Neural crest cell (in vitro differentiated cells): ENCODE measurements at regions not wholly inside any gene's neighbourhood (a gene's known extent, or its start where the extent isn't known, plus 50 kb on each side); places are given as distances from the start of the nearest gene placed in this dataset.

ENCODE experiments used
- DNase-seq: peaks from one replicate; pipeline ENCODE4 v3.0.0; 2021; ENCODE audit warnings: low read depth, mixed read lengths, low spot score
- H3K27ac Mint-ChIP-seq: one replicate; pipeline ENCODE4 v1.8.0; 2021; ENCODE audit warnings: mild to moderate bottlenecking, mixed read lengths; ENCODE audit not compliant: unreplicated experiment
- H3K27me3 Mint-ChIP-seq: 2 replicates; pipeline ENCODE4 v1.8.0; 2021; ENCODE audit warnings: low read depth, mild to moderate bottlenecking, mixed read lengths
- H3K36me3 Mint-ChIP-seq: 2 replicates; pipeline ENCODE4 v1.8.0; 2021; ENCODE audit warnings: low read depth, mild to moderate bottlenecking, mixed read lengths
- H3K4me1 Mint-ChIP-seq: 2 replicates; pipeline ENCODE4 v1.8.0; 2021; ENCODE audit warnings: mixed read lengths
- H3K4me3 Mint-ChIP-seq: one replicate; pipeline ENCODE4 v1.8.0; 2021; ENCODE audit warnings: mild to moderate bottlenecking, mixed read lengths
- H3K9me3 Mint-ChIP-seq: 2 replicates; pipeline ENCODE4 v1.8.0; 2021; ENCODE audit warnings: mixed read lengths
- CTCF ChIP-seq: fragments of 200-600 bp; sonication (generic); conservative IDR thresholded peaks from 2 replicates; pipeline ENCODE4 v1.5.0; 2021; ENCODE audit warnings: antibody characterized with exemption, mild to moderate bottlenecking

DNA sequence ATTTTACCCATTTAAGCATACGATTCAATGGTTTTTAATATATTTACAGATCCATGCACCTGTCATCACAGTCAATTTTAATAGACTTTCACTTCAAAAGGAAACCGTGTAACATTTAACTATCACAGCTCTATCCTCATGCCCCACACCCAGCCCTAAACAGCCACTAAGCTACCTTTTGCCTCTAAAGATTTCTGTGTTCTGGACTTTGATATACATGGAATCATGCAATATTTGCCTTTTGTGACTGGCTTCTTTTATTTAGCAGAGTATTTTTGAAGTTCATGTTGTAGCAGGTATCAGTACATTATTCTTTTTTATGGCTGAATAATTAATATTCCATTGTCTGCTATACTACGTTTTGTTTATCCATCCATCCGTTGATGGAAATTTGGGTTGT lies 50.3 kb upstream of the STX16 start:
- no peak for TF ChIP-seq CTCF
- Mint-ChIP-seq H3K27ac (no peak overlapping the region), H3K4me1 (peaks cover 24% of the 10 kb centered on the region), H3K9me3 (peaks cover 2% of the 10 kb centered on the region), H3K27me3 (no peaks in the 10 kb centered on the region), H3K4me3 (no peak overlapping the region), H3K36me3 (no peaks in the 10 kb centered on the region)
- no peak for DNase-seq

GRCh38 chr20:58599966-58600365 lies 51.1 kb upstream of the STX16 start:
- Mint-ChIP-seq H3K9me3 (peaks cover 2% of the 10 kb centered on the region), H3K4me3 (no peak overlapping the region), H3K27me3 (no peaks in the 10 kb centered on the region), H3K27ac (no peak overlapping the region), H3K36me3 (no peaks in the 10 kb centered on the region), H3K4me1 (peaks cover 24% of the 10 kb centered on the region)
- no peak for TF ChIP-seq CTCF
- no peak for DNase-seq

DNA sequence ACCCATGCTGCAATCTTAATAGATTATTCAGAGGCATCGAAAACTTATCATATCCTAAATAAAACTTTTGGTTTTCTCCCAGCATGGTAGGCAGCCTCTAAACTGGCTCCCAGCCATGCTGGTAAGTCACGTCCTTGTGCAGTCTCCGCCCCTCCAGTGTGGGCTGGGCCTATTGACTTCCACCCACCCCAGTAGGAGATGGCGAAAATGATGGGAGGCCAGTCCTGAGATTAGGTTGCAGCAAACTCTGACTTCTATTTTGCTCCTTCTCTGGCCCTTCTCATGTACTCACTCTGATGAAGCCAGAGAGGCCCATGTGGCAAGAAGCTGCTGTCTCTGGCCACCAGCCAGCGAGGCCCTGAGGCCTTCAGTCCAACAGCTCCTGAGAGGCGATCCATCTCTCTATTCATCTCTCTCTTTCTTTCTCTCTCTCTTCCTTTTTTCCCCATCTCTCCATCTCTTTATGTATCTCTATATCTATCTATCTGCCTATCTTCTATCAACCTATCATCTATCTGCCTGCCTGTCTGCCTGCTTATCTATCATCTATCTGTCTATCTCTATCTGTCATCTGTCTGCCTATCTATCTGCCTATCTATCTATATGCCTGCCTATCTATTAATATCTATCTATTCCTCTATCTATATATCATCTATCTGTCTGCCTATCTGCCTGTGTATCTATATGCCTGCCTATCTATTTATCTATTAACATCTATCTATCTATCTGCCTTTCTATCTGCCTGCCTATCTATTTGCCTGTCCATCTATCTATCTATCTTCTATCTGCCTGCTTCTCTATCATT lies 52.7 kb upstream of the STX16 start:
- no peak overlapping the region for H3K27ac Mint-ChIP-seq
- TF ChIP-seq CTCF: no peak
- H3K27me3 Mint-ChIP-seq: peaks cover 3% of the 10 kb centered on the region
- DNase-seq: no peak
- H3K36me3 Mint-ChIP-seq: no peaks in the 10 kb centered on the region
- no peak overlapping the region for H3K4me3 Mint-ChIP-seq
- peaks cover 35% of the 10 kb centered on the region for H3K4me1 Mint-ChIP-seq
- peaks cover 2% of the 10 kb centered on the region for H3K9me3 Mint-ChIP-seq

GRCh38 chr20:58597249-58597891 lies 53.7 kb upstream of the STX16 start:
- Mint-ChIP-seq H3K27ac (peak overlapping the region; percentile 16), H3K4me3 (no peak overlapping the region), H3K9me3 (peaks cover 2% of the 10 kb centered on the region), H3K4me1 (peaks cover 38% of the 10 kb centered on the region), H3K36me3 (no peaks in the 10 kb centered on the region), H3K27me3 (peaks cover 10% of the 10 kb centered on the region)
- no peak for DNase-seq
- no peak for TF ChIP-seq CTCF

DNA sequence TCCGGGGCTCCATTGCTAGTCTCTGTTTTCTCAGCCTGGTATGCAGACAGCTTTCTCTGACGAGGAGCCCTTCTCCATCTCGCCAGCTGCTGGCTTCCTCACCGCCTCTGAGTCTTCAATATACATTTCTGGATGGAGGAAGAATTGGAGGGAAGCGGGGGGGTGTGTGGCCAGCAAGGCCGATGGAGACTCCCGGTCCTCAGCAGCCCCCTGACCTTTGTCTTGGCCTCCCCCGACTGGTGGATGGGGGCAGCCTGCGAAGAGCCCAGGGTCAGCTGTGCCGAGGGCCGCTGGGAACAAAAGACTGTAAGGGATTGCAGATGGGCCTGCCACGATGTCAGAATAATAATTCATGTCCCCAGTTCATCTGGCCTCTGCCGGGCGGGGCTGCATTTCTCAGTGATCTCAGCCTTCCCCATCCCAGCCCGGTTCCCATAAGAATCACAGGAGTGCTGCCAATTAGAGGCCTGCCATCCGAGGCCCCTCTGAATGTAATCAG lies 54.3 kb upstream of the STX16 start:
- Mint-ChIP-seq H3K9me3 (peaks cover 2% of the 10 kb centered on the region), H3K27me3 (peaks cover 14% of the 10 kb centered on the region), H3K4me3 (no peak overlapping the region), H3K36me3 (no peaks in the 10 kb centered on the region), H3K4me1 (peaks cover 37% of the 10 kb centered on the region), H3K27ac (peak overlapping the region; percentile 16)
- TF ChIP-seq CTCF: no peak
- no peak for DNase-seq
